ENCODE measurements at regions not wholly inside any gene's neighbourhood (a gene's known extent, or its start where the extent isn't known, plus 50 kb on each side); places are given as distances from the start of the nearest gene placed in this dataset.

- no peaks in the 10 kb centered on the region for H3K9me3 Mint-ChIP-seq
- no peaks in the 10 kb centered on the region for H3K36me3 Mint-ChIP-seq
- H3K4me3 Mint-ChIP-seq: no peak overlapping the region
- H3K4me1 Mint-ChIP-seq: no peaks in the 10 kb centered on the region
- H3K27ac Mint-ChIP-seq: no peak overlapping the region
- H3K27me3 Mint-ChIP-seq: peaks cover 1% of the 10 kb centered on the region
Observed at GRCh38 chr9:78609450-78609849, 312.5 kb downstream of the PSAT1 start.

GRCh38 chr9:78612091-78612490, 315.2 kb downstream of the PSAT1 start:
- Mint-ChIP-seq H3K27me3 (no peaks in the 10 kb centered on the region), H3K36me3 (no peaks in the 10 kb centered on the region), H3K4me1 (no peaks in the 10 kb centered on the region), H3K9me3 (no peaks in the 10 kb centered on the region), H3K27ac (no peak overlapping the region), H3K4me3 (no peak overlapping the region)

- Mint-ChIP-seq H3K27me3 (peaks cover 1% of the 10 kb centered on the region), H3K9me3 (no peaks in the 10 kb centered on the region), H3K36me3 (no peaks in the 10 kb centered on the region), H3K4me3 (no peak overlapping the region), H3K4me1 (no peaks in the 10 kb centered on the region), H3K27ac (no peak overlapping the region)
Observed at GRCh38 chr9:78613006-78613405, 316.1 kb downstream of the PSAT1 start.

DNA sequence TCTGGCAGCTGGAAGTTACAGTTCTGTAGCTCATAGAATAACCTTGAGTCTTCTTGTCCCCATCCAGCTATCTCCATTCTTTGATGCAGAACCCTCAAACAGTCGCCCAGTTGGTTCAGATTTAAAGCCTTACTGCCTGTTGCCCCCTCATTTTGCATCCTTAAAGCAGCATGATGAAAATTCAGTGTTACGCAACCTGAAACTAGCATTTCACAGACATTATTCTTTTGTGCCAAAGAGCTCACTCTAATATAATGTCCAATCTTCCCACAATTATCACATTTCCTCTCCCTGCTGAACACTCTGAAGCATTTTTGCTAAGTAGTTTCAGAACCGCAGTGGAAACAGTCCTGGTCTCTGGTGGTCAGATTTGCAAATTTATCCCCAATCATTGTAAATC, 318.0 kb downstream of the PSAT1 start:
- Mint-ChIP-seq H3K36me3 (no peaks in the 10 kb centered on the region), H3K4me3 (no peak overlapping the region), H3K4me1 (no peaks in the 10 kb centered on the region), H3K27me3 (peaks cover 1% of the 10 kb centered on the region), H3K27ac (no peak overlapping the region), H3K9me3 (no peaks in the 10 kb centered on the region)

DNA sequence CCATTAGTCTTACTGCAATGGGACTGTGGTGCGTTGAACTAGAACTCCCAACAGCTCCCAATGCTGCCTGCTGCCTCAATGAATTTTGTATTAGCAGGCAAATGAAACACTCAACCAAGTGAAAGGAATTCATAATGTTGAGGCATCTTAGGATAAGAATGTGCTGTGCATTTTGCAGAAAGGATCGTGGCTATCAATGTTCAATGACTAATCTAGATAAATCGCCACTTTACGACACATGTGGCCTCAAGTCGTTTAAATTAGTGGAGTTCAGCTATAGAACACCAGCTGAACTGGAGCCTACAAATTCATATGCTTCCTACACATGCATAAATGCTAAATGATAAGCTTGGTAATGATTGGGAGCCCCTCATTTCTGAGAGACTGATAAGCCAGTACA, 318.4 kb downstream of the PSAT1 start:
- H3K27ac Mint-ChIP-seq: no peak overlapping the region
- no peaks in the 10 kb centered on the region for H3K4me1 Mint-ChIP-seq
- peaks cover 1% of the 10 kb centered on the region for H3K27me3 Mint-ChIP-seq
- no peaks in the 10 kb centered on the region for H3K9me3 Mint-ChIP-seq
- no peaks in the 10 kb centered on the region for H3K36me3 Mint-ChIP-seq
- no peak overlapping the region for H3K4me3 Mint-ChIP-seq

DNA sequence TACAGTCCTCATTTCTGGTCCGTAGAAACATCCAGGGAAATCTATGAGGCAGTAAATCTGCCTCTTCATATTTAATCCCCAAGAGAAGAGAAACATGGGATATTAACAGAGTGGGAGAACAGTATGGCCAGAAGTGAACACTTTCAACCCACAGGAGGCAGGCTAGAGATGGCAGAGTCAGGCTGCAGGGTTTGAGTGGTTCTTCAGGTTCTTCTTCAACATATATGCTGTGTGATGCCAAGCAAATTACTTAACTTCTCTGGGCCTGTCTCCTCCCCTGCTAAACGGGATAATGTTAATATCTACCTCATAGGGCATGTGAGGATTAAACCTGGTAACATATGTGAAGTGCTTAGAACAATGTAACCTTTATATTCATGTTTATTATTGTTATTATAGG, 321.8 kb downstream of the PSAT1 start:
- H3K9me3 Mint-ChIP-seq: no peaks in the 10 kb centered on the region
- H3K36me3 Mint-ChIP-seq: no peaks in the 10 kb centered on the region
- no peaks in the 10 kb centered on the region for H3K4me1 Mint-ChIP-seq
- H3K27ac Mint-ChIP-seq: no peak overlapping the region
- no peak overlapping the region for H3K4me3 Mint-ChIP-seq
- H3K27me3 Mint-ChIP-seq: peaks cover 1% of the 10 kb centered on the region

GRCh38 chr9:78620303-78620702, 323.4 kb downstream of the PSAT1 start:
- Mint-ChIP-seq H3K36me3 (no peaks in the 10 kb centered on the region), H3K9me3 (no peaks in the 10 kb centered on the region)

DNA sequence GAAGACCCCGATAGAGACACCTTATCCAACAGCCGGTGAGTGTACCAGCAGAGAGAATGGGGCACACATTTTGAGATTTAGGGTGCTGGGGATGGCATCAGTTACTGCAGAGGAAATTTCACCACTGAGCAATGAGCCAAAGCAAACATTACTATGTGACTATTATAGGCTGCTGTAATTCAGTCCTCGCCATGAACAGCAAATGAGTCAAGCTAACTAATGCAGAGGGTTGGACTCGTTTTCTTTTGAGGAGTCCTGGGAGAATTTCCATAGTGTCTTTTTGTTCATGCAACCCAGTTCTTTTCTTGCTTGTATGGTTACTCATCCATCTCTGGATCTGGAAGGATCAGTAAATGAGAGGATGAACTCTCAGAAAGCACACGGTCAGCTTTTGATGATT, 323.8 kb downstream of the PSAT1 start:
- H3K27me3 Mint-ChIP-seq: peaks cover 1% of the 10 kb centered on the region
- no peaks in the 10 kb centered on the region for H3K9me3 Mint-ChIP-seq
- H3K36me3 Mint-ChIP-seq: no peaks in the 10 kb centered on the region
- no peak overlapping the region for H3K27ac Mint-ChIP-seq
- H3K4me1 Mint-ChIP-seq: no peaks in the 10 kb centered on the region
- no peak overlapping the region for H3K4me3 Mint-ChIP-seq

More at GRCh38 chr9:78620303-78620702, 323.4 kb downstream of the PSAT1 start:
- H3K27ac Mint-ChIP-seq: no peak overlapping the region
- no peaks in the 10 kb centered on the region for H3K4me1 Mint-ChIP-seq
- peaks cover 1% of the 10 kb centered on the region for H3K27me3 Mint-ChIP-seq
- no peak overlapping the region for H3K4me3 Mint-ChIP-seq

- H3K27ac Mint-ChIP-seq: no peak overlapping the region
- H3K4me1 Mint-ChIP-seq: no peaks in the 10 kb centered on the region
- no peak overlapping the region for H3K4me3 Mint-ChIP-seq
- no peaks in the 10 kb centered on the region for H3K36me3 Mint-ChIP-seq
- H3K27me3 Mint-ChIP-seq: peaks cover 1% of the 10 kb centered on the region
- H3K9me3 Mint-ChIP-seq: no peaks in the 10 kb centered on the region
Observed at GRCh38 chr9:78622126-78622525, 325.2 kb downstream of the PSAT1 start.

DNA sequence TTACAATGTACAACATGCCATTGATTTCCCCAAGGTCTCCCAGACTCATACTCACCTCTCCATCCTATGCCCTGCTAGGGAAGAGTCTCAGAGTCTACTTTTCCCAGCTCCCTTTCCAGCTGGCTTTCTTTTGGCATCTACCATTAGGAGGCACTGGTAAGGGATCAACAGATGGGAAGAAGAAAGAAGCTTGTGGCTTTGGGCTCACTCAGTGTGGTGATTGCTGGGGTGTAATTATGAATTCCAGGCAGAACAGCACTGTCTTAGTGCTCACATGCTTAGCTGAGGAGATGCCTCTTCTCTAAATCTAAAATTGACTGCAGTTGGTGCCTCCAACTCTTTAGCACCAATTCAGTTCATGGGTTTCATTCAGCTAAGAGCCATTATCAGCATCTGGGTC, 330.0 kb downstream of the PSAT1 start:
- Mint-ChIP-seq H3K4me1 (no peaks in the 10 kb centered on the region), H3K27ac (no peak overlapping the region), H3K27me3 (peaks cover 2% of the 10 kb centered on the region), H3K36me3 (peaks cover 2% of the 10 kb centered on the region), H3K9me3 (no peaks in the 10 kb centered on the region), H3K4me3 (no peak overlapping the region)

- Mint-ChIP-seq H3K4me1 (no peaks in the 10 kb centered on the region), H3K27ac (no peak overlapping the region), H3K27me3 (peaks cover 2% of the 10 kb centered on the region), H3K4me3 (no peak overlapping the region), H3K36me3 (peaks cover 2% of the 10 kb centered on the region), H3K9me3 (no peaks in the 10 kb centered on the region)
Observed at GRCh38 chr9:78630966-78631365, 334.0 kb downstream of the PSAT1 start.

- Mint-ChIP-seq H3K9me3 (peaks cover 9% of the 10 kb centered on the region), H3K4me3 (no peak overlapping the region), H3K36me3 (no peaks in the 10 kb centered on the region), H3K27ac (no peak overlapping the region), H3K4me1 (no peaks in the 10 kb centered on the region), H3K27me3 (peaks cover 2% of the 10 kb centered on the region)
Observed at GRCh38 chr9:78640728-78641127, 343.8 kb downstream of the PSAT1 start.

GRCh38 chr9:78644359-78644758, 347.4 kb downstream of the PSAT1 start:
- Mint-ChIP-seq H3K4me3 (no peak overlapping the region), H3K9me3 (peaks cover 17% of the 10 kb centered on the region), H3K4me1 (no peaks in the 10 kb centered on the region), H3K36me3 (no peaks in the 10 kb centered on the region), H3K27me3 (peaks cover 1% of the 10 kb centered on the region), H3K27ac (no peak overlapping the region)

DNA sequence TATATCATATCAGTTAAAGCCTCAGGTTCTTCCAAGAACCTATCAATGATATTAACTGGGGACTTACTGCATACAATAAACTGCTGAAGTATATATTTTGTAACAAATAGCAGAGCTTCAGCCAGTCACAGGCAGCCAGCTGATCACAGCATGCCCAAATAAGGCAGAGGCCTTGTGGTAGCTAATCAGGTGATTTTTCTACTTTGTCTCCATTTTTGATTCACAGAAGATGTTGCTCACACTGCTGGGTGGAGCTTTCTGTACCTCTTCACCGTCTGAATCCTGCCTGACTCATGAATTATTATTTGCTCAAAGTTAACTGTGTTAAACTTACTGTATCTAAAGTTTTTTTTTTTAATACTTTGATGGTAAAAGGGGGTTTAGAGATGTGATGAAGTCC, 357.4 kb downstream of the PSAT1 start:
- Mint-ChIP-seq H3K4me3 (no peak overlapping the region), H3K9me3 (no peaks in the 10 kb centered on the region), H3K27me3 (no peaks in the 10 kb centered on the region), H3K27ac (no peak overlapping the region), H3K36me3 (no peaks in the 10 kb centered on the region), H3K4me1 (no peaks in the 10 kb centered on the region)

DNA sequence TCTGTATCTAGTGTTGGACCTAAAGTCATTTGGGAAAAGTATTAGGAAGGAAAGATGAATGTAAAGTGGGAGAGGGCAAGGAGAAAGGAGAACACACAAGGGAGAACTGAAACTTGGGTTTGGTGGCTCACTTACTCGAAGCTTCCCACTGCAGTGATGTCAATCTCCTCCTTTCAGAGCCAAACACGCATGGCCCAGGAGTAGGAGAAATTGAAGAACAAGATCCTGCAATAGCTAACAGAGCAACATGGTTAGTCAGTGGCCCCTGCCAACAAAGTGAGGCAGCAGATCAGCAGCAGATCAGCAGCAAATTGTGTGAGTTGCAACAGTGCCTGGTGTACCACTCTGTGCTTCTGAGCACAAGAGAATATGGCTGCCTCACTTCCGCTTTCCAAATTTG, 366.4 kb downstream of the PSAT1 start:
- Mint-ChIP-seq H3K4me1 (no peaks in the 10 kb centered on the region), H3K36me3 (no peaks in the 10 kb centered on the region), H3K4me3 (no peak overlapping the region), H3K27me3 (peaks cover 2% of the 10 kb centered on the region), H3K9me3 (peaks cover 6% of the 10 kb centered on the region), H3K27ac (no peak overlapping the region)

- no peak overlapping the region for H3K4me3 Mint-ChIP-seq
- H3K27ac Mint-ChIP-seq: no peak overlapping the region
- peaks cover 6% of the 10 kb centered on the region for H3K9me3 Mint-ChIP-seq
- no peaks in the 10 kb centered on the region for H3K4me1 Mint-ChIP-seq
- no peaks in the 10 kb centered on the region for H3K36me3 Mint-ChIP-seq
- H3K27me3 Mint-ChIP-seq: peaks cover 2% of the 10 kb centered on the region
Observed at GRCh38 chr9:78664370-78664769, 367.4 kb downstream of the PSAT1 start.

- Mint-ChIP-seq H3K27ac (no peak overlapping the region), H3K4me3 (no peak overlapping the region), H3K9me3 (no peaks in the 10 kb centered on the region), H3K36me3 (no peaks in the 10 kb centered on the region), H3K4me1 (no peaks in the 10 kb centered on the region), H3K27me3 (no peaks in the 10 kb centered on the region)
Observed at GRCh38 chr9:78666818-78667414, 370.0 kb downstream of the PSAT1 start.

Measured in activated naive CD4-positive, alpha-beta T cell treated with anti-CD3 and anti-CD28 coated beads, Interleukin-2, amount 50 U/mL, for 24 hours (primary cell).